HEK293 (cell line): ENCODE measurements at regions not wholly inside any gene's neighbourhood (a gene's known extent, or its start where the extent isn't known, plus 50 kb on each side); places are given as distances from the start of the nearest gene placed in this dataset.

Source experiments
- CTCF ChIA-PET: fragments of 350-600 bp; formaldehyde crosslinking; extraction: SDS; loops from one replicate; lab custom pipeline; 2021; ENCODE audit warnings: antibody characterized with exemption; lab: Yijun Ruan, JAX
- POLR2A ChIA-PET: fragments of 300-600 bp; formaldehyde crosslinking; extraction: SDS; loops from one replicate; lab custom pipeline; 2020; ENCODE audit warnings: antibody characterized with exemption, inconsistent platforms; lab: Yijun Ruan, JAX
- H3K27ac ChIP-seq: fragments of 200-500 bp; sonication (Bioruptor generic); 2 replicates; pipeline ENCODE4 v1.5.1; 2014; ENCODE audit warnings: low read depth, low read length, control low read depth, inconsistent platforms; ENCODE audit errors: extremely low read depth
- H3K36me3 ChIP-seq, 2 experiments: fragments of 200-500 bp in 1 of 2; sonication (Bioruptor generic) in 1 of 2; 1 replicate in 1 of 2; 2 replicates in 1 of 2; pipeline ENCODE4 v1.5.1; 2014 to 2017; ENCODE audit warnings: inconsistent platforms in 2 of 2, low read length in 2 of 2; ENCODE audit not compliant: control insufficient read depth in 2 of 2, insufficient read depth in 1 of 2
- H3K4me1 ChIP-seq: fragments of 200-500 bp; sonication (Bioruptor generic); 2 replicates; pipeline ENCODE4 v1.5.1; 2014; ENCODE audit warnings: mild to moderate bottlenecking, low read length, inconsistent platforms; ENCODE audit not compliant: control insufficient read depth, insufficient read depth
- H3K4me3 ChIP-seq: 2 replicates; pipeline ENCODE4 v1.5.1; 2011; ENCODE audit warnings: low read depth, mild to moderate bottlenecking, control low read depth, low read length, moderate library complexity
- H3K9me3 ChIP-seq: fragments of 200-500 bp; sonication (Bioruptor generic); 2 replicates; pipeline ENCODE4 v1.5.1; 2014; ENCODE audit warnings: low read depth, low read length, inconsistent platforms; ENCODE audit not compliant: control insufficient read depth, insufficient read depth
- BCL11B ChIP-seq: fragments of 450-650 bp; formaldehyde crosslinking; IDR thresholded peaks from 2 replicates; pipeline ENCODE4 v1.5.1; 2016; ENCODE audit warnings: low read depth, missing biosample characterization, missing genetic modification characterization
- EGR2 ChIP-seq: fragments of 450-650 bp; formaldehyde crosslinking; IDR thresholded peaks from 2 replicates; pipeline ENCODE4 v1.5.1; 2016; ENCODE audit warnings: low read depth, missing biosample characterization, missing genetic modification characterization
- GFI1B ChIP-seq: fragments of 450-650 bp; formaldehyde crosslinking; IDR thresholded peaks from 2 replicates; pipeline ENCODE4 v1.5.1; 2016; ENCODE audit warnings: missing biosample characterization, missing genetic modification characterization
- GLIS2 ChIP-seq: fragments of 450-650 bp; formaldehyde crosslinking; IDR thresholded peaks from 2 replicates; pipeline ENCODE4 v1.5.1; 2016; ENCODE audit warnings: missing biosample characterization, missing genetic modification characterization
- HOXD13 ChIP-seq: sonication (generic); formaldehyde crosslinking; IDR thresholded peaks from 2 replicates; pipeline ENCODE4 v1.8.0; 2022; ENCODE audit warnings: missing genetic modification reagents, borderline replicate concordance
- KLF1 ChIP-seq: fragments of 450-650 bp; formaldehyde crosslinking; IDR thresholded peaks from 2 replicates; pipeline ENCODE4 v1.5.1; 2016; ENCODE audit warnings: missing biosample characterization, missing genetic modification characterization
- KLF7 ChIP-seq: fragments of 450-650 bp; formaldehyde crosslinking; IDR thresholded peaks from 2 replicates; pipeline ENCODE4 v1.5.1; 2016; ENCODE audit warnings: missing biosample characterization, missing genetic modification characterization, borderline replicate concordance
- OSR2 ChIP-seq: fragments of 450-650 bp; formaldehyde crosslinking; IDR thresholded peaks from 2 replicates; pipeline ENCODE4 v1.5.1; 2016; ENCODE audit warnings: missing biosample characterization, missing genetic modification characterization
- SP2 ChIP-seq: fragments of 450-650 bp; formaldehyde crosslinking; IDR thresholded peaks from 2 replicates; pipeline ENCODE4 v1.5.1; 2016; ENCODE audit warnings: missing biosample characterization, missing genetic modification characterization
- TSHZ1 ChIP-seq: fragments of 450-650 bp; formaldehyde crosslinking; IDR thresholded peaks from 2 replicates; pipeline ENCODE4 v1.5.1; 2016; ENCODE audit warnings: missing biosample characterization, missing genetic modification characterization, borderline replicate concordance
- ZBTB21 ChIP-seq: fragments of 450-650 bp; formaldehyde crosslinking; IDR thresholded peaks from 2 replicates; pipeline ENCODE4 v1.5.1; 2017; ENCODE audit warnings: missing biosample characterization, missing genetic modification characterization
- ZBTB49 ChIP-seq: fragments of 450-650 bp; formaldehyde crosslinking; IDR thresholded peaks from 2 replicates; pipeline ENCODE4 v1.5.1; 2016; ENCODE audit warnings: missing biosample characterization, missing genetic modification characterization, low read depth
- ZBTB8A ChIP-seq: fragments of 450-650 bp; formaldehyde crosslinking; IDR thresholded peaks from 2 replicates; pipeline ENCODE4 v1.5.1; 2016; ENCODE audit warnings: missing biosample characterization, missing genetic modification characterization
- ZFP37 ChIP-seq: fragments of 450-650 bp; formaldehyde crosslinking; IDR thresholded peaks from 2 replicates; pipeline ENCODE4 v1.5.1; 2016; ENCODE audit warnings: missing biosample characterization, missing genetic modification characterization
- ZIC2 ChIP-seq: fragments of 450-650 bp; formaldehyde crosslinking; IDR thresholded peaks from 2 replicates; pipeline ENCODE4 v1.5.1; 2016; ENCODE audit warnings: missing biosample characterization, missing genetic modification characterization
- ZNF121 ChIP-seq: fragments of 450-650 bp; formaldehyde crosslinking; IDR thresholded peaks from 2 replicates; pipeline ENCODE4 v1.5.1; 2016; ENCODE audit warnings: missing biosample characterization, missing genetic modification characterization
- ZNF146 ChIP-seq: fragments of 450-650 bp; formaldehyde crosslinking; IDR thresholded peaks from 2 replicates; pipeline ENCODE4 v1.5.1; 2016; ENCODE audit warnings: missing biosample characterization, missing genetic modification characterization
- ZNF157 ChIP-seq: fragments of 450-650 bp; formaldehyde crosslinking; IDR thresholded peaks from 2 replicates; pipeline ENCODE4 v1.5.1; 2016; ENCODE audit warnings: missing biosample characterization, missing genetic modification characterization
- ZNF169 ChIP-seq: fragments of 450-650 bp; formaldehyde crosslinking; IDR thresholded peaks from 2 replicates; pipeline ENCODE4 v1.5.1; 2016; ENCODE audit warnings: missing biosample characterization, missing genetic modification characterization
- ZNF175 ChIP-seq: fragments of 450-650 bp; formaldehyde crosslinking; IDR thresholded peaks from 2 replicates; pipeline ENCODE4 v1.5.1; 2016; ENCODE audit warnings: missing biosample characterization, missing genetic modification characterization
- ZNF248 ChIP-seq: fragments of 450-650 bp; formaldehyde crosslinking; IDR thresholded peaks from 2 replicates; pipeline ENCODE4 v1.5.1; 2017; ENCODE audit warnings: missing biosample characterization, missing genetic modification characterization
- ZNF280C ChIP-seq: fragments of 450-650 bp; formaldehyde crosslinking; IDR thresholded peaks from 2 replicates; pipeline ENCODE4 v1.5.1; 2016; ENCODE audit warnings: missing biosample characterization, missing genetic modification characterization
- ZNF391 ChIP-seq: fragments of 450-650 bp; formaldehyde crosslinking; IDR thresholded peaks from 2 replicates; pipeline ENCODE4 v1.5.1; 2016; ENCODE audit warnings: low read depth, missing biosample characterization, missing genetic modification characterization, borderline replicate concordance
- ZNF416 ChIP-seq: fragments of 450-650 bp; formaldehyde crosslinking; IDR thresholded peaks from 2 replicates; pipeline ENCODE4 v1.5.1; 2016; ENCODE audit warnings: missing biosample characterization, missing genetic modification characterization
- ZNF449 ChIP-seq: fragments of 450-650 bp; formaldehyde crosslinking; IDR thresholded peaks from 2 replicates; pipeline ENCODE4 v1.5.1; 2017; ENCODE audit warnings: missing biosample characterization, mild to moderate bottlenecking, missing genetic modification characterization, moderate library complexity
- ZNF510 ChIP-seq: fragments of 450-650 bp; formaldehyde crosslinking; IDR thresholded peaks from 2 replicates; pipeline ENCODE4 v1.5.1; 2018; ENCODE audit warnings: mild to moderate bottlenecking, missing genetic modification characterization, missing biosample characterization; ENCODE audit not compliant: insufficient replicate concordance
- ZNF530 ChIP-seq: fragments of 450-650 bp; formaldehyde crosslinking; IDR thresholded peaks from 2 replicates; pipeline ENCODE4 v1.5.1; 2016; ENCODE audit warnings: low read depth, missing biosample characterization, missing genetic modification characterization
- ZNF843 ChIP-seq: fragments of 450-650 bp; formaldehyde crosslinking; IDR thresholded peaks from 2 replicates; pipeline ENCODE4 v1.5.1; 2016; ENCODE audit warnings: missing biosample characterization, missing genetic modification characterization

- no peaks in the 10 kb centered on the region for H3K4me1 ChIP-seq
- H3K36me3 ChIP-seq = no peaks in the 10 kb centered on the region
- H3K9me3 ChIP-seq = no peaks in the 10 kb centered on the region
- ChIA-PET POLR2A (no interaction called here), CTCF (no interaction called here)
- TF ChIP-seq EGR2 (tag by site-specific recombination) (no peak), ZNF416 (tag by site-specific recombination) (no peak), ZFP37 (tag by site-specific recombination) (no peak), OSR2 (tag by site-specific recombination) (no peak), ZNF175 (tag by site-specific recombination) (no peak), KLF7 (tag by site-specific recombination) (no peak), ZBTB21 (no peak), HOXD13 (CRISPR knock-in tag) (no peak), ZNF510 (tag by site-specific recombination) (no peak), ZBTB49 (no peak), TSHZ1 (tag by site-specific recombination) (no peak), ZNF169 (tag by site-specific recombination) (no peak), ZIC2 (no peak), ZNF280C (tag by site-specific recombination) (no peak), GFI1B (tag by site-specific recombination) (no peak), ZNF449 (tag by site-specific recombination) (no peak)
- H3K27ac ChIP-seq = no peak overlapping the region
- no peak overlapping the region for H3K4me3 ChIP-seq
Observed at GRCh38 chr15:61575597-61575996, 346.5 kb upstream of the RORA start.

- no peaks in the 10 kb centered on the region for H3K4me1 ChIP-seq
- H3K27ac ChIP-seq = no peak overlapping the region
- H3K9me3 ChIP-seq = no peaks in the 10 kb centered on the region
- no peak overlapping the region for H3K4me3 ChIP-seq
- ChIA-PET CTCF (no interaction called here), POLR2A (no interaction called here)
- no peaks in the 10 kb centered on the region for H3K36me3 ChIP-seq
- TF ChIP-seq ZNF530 (tag by site-specific recombination) (no peak), ZNF146 (no peak), ZNF121 (tag by site-specific recombination) (no peak), GLIS2 (tag by site-specific recombination) (no peak), ZNF391 (tag by site-specific recombination) (no peak), SP2 (tag by site-specific recombination) (no peak), BCL11B (tag by site-specific recombination) (no peak), ZNF843 (tag by site-specific recombination) (no peak), KLF1 (no peak), ZNF157 (tag by site-specific recombination) (no peak), ZBTB8A (tag by site-specific recombination) (no peak), ZNF248 (tag by site-specific recombination) (no peak)
Observed at GRCh38 chr15:61571026-61571425, 341.9 kb upstream of the RORA start.
